ENCODE measurements at regions not wholly inside any gene's neighbourhood (a gene's known extent, or its start where the extent isn't known, plus 50 kb on each side); places are given as distances from the start of the nearest gene placed in this dataset.

DNA sequence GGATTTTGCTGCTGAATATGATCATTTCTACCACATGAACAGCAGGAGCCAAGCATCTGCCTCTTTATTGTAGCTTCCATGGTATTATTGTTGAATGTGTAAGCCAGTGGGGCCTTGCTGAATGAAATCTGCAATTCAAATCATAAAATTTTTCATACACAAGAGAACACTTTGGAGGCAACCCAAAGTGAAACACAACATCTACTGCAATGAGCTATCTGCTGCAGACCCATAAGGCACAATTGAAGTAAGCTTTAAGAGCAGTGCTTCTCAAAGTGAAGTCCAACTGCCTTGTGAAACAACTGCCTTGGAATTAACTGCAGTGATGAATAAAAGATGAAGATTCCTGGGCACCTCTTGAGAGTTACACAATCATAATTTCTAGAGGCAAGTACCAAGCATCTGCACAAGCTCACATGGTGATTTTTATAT, 626.3 kb upstream of the INTU start:
- CTCF ChIA-PET (ENCODE audit: low intra/inter-chr PET ratio, low total read pairs): no interaction called here
- Histone ChIP-seq H2AFZ (ENCODE audit: low read length) (no peak overlapping the region), H4K20me1 (ENCODE audit: insufficient read depth, low read length) (no peaks in the 10 kb centered on the region), H3K9ac (ENCODE audit: insufficient read depth, low read depth, low read length) (no peak overlapping the region), H3K79me2 (ENCODE audit: insufficient read depth, low read length) (no peaks in the 10 kb centered on the region), H3K9me3 (ENCODE audit: low read length) (no peaks in the 10 kb centered on the region), H3K4me1 (ENCODE audit: insufficient read depth, low read length) (no peaks in the 10 kb centered on the region), H3K4me3 (replicated peaks in 1 of 3; ENCODE audit: insufficient read depth in 1 of 3, low read depth in 2 of 3, low read length in 3 of 3) (no peak overlapping the region), H3K36me3 (replicated peaks in 1 of 2; ENCODE audit: control insufficient read depth in 1 of 2, insufficient read depth in 2 of 2, low read length in 2 of 2) (no peaks in the 10 kb centered on the region), H3K27ac (ENCODE audit: extremely low read length, insufficient read depth, low read length) (no peak overlapping the region), H3K27me3 (ENCODE audit: control insufficient read depth in 1 of 2, insufficient read depth in 2 of 2, low read length in 2 of 2) (no peaks in the 10 kb centered on the region), H3K4me2 (ENCODE audit: low read depth, low read length) (no peak overlapping the region)
- in situ Hi-C loops (cut with HindIII; ENCODE audit: extremely low pct_ligation_motif_present, low pct_unique_long_range_greater_than_20kb): no loop called here
- TF ChIP-seq, protein P1, sequence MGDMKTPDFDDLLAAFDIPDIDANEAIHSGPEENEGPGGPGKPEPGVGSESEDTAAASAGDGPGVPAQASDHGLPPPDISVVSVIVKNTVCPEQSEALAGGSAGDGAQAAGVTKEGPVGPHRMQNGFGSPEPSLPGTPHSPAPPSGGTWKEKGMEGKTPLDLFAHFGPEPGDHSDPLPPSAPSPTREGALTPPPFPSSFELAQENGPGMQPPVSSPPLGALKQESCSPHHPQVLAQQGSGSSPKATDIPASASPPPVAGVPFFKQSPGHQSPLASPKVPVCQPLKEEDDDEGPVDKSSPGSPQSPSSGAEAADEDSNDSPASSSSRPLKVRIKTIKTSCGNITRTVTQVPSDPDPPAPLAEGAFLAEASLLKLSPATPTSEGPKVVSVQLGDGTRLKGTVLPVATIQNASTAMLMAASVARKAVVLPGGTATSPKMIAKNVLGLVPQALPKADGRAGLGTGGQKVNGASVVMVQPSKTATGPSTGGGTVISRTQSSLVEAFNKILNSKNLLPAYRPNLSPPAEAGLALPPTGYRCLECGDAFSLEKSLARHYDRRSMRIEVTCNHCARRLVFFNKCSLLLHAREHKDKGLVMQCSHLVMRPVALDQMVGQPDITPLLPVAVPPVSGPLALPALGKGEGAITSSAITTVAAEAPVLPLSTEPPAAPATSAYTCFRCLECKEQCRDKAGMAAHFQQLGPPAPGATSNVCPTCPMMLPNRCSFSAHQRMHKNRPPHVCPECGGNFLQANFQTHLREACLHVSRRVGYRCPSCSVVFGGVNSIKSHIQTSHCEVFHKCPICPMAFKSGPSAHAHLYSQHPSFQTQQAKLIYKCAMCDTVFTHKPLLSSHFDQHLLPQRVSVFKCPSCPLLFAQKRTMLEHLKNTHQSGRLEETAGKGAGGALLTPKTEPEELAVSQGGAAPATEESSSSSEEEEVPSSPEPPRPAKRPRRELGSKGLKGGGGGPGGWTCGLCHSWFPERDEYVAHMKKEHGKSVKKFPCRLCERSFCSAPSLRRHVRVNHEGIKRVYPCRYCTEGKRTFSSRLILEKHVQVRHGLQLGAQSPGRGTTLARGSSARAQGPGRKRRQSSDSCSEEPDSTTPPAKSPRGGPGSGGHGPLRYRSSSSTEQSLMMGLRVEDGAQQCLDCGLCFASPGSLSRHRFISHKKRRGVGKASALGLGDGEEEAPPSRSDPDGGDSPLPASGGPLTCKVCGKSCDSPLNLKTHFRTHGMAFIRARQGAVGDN (CRISPR knock-in tag; IDR thresholded peaks at IDR 0.05): no peak
- TF ChIP-seq ZNF557 (CRISPR knock-in tag; IDR thresholded peaks at IDR 0.05): no peak
- no peak for TF ChIP-seq FOXK1 (CRISPR knock-in tag; IDR thresholded peaks at IDR 0.05; ENCODE audit: borderline replicate concordance, low read depth)
- TF ChIP-seq RBAK (CRISPR knock-in tag; IDR thresholded peaks at IDR 0.05): no peak
- no peak for TF ChIP-seq GATAD2A (CRISPR knock-in tag; IDR thresholded peaks at IDR 0.05)
- TF ChIP-seq, protein P2, sequence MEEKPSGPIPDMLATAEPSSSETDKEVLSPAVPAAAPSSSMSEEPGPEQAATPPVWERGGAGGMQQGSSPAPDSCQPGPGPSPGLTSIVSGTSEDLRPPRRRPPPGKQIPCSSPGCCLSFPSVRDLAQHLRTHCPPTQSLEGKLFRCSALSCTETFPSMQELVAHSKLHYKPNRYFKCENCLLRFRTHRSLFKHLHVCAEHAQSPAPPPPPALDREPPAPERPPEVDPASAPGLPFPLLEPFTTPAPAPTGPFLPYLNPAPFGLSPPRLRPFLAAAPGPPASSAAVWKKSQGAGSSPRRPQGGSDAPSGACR (CRISPR knock-in tag; IDR thresholded peaks at IDR 0.05): no peak
- TF ChIP-seq ZNF878 (CRISPR knock-in tag; IDR thresholded peaks at IDR 0.05): no peak
- TF ChIP-seq, protein P3, sequence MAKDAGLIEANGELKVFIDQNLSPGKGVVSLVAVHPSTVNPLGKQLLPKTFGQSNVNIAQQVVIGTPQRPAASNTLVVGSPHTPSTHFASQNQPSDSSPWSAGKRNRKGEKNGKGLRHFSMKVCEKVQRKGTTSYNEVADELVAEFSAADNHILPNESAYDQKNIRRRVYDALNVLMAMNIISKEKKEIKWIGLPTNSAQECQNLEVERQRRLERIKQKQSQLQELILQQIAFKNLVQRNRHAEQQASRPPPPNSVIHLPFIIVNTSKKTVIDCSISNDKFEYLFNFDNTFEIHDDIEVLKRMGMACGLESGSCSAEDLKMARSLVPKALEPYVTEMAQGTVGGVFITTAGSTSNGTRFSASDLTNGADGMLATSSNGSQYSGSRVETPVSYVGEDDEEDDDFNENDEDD (CRISPR knock-in tag; IDR thresholded peaks at IDR 0.05; ENCODE audit: borderline replicate concordance): no peak
- TF ChIP-seq, protein P4, sequence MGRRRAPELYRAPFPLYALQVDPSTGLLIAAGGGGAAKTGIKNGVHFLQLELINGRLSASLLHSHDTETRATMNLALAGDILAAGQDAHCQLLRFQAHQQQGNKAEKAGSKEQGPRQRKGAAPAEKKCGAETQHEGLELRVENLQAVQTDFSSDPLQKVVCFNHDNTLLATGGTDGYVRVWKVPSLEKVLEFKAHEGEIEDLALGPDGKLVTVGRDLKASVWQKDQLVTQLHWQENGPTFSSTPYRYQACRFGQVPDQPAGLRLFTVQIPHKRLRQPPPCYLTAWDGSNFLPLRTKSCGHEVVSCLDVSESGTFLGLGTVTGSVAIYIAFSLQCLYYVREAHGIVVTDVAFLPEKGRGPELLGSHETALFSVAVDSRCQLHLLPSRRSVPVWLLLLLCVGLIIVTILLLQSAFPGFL (CRISPR knock-in tag; IDR thresholded peaks at IDR 0.05): no peak
- no peak for TF ChIP-seq ZNF550 (CRISPR knock-in tag; IDR thresholded peaks at IDR 0.05; ENCODE audit: borderline replicate concordance)
- no peak for TF ChIP-seq GATAD1 (CRISPR knock-in tag; IDR thresholded peaks at IDR 0.05)
- no peak for TF ChIP-seq HMGA1 (CRISPR knock-in tag; conservative IDR thresholded peaks at IDR 0.05)
- TF ChIP-seq ZNF263 (CRISPR knock-in tag; IDR thresholded peaks at IDR 0.05): no peak
- no peak for TF ChIP-seq ZNF251 (CRISPR knock-in tag; IDR thresholded peaks at IDR 0.05)
- no peak for TF ChIP-seq ZNF282 (IDR thresholded peaks at IDR 0.05; ENCODE audit: partially characterized antibody)
- POLR2A ChIA-PET: no interaction called here
- ATAC-seq: no peak
- BruUV-seq (replicated peaks): no TSS peak
- DNase-seq (ENCODE audit: low spot score): no peak
- FAIRE-seq: no peak
- intact Hi-C loops (cut with micrococcal nuclease; ENCODE audit: unreplicated experiment): no loop called here
